HepG2 (cell line): ENCODE measurements at regions not wholly inside any gene's neighbourhood (a gene's known extent, or its start where the extent isn't known, plus 50 kb on each side); places are given as distances from the start of the nearest gene placed in this dataset.

Experiments
- MAF1 ChIP-seq: sonication (generic); formaldehyde crosslinking; IDR thresholded peaks from 2 replicates; pipeline ENCODE4 v1.5.0; 2020; ENCODE audit warnings: missing genetic modification reagents, borderline replicate concordance
- SMARCE1 ChIP-seq: fragments of 450-650 bp; IDR thresholded peaks from 2 replicates; pipeline ENCODE4 v1.6.1; 2017; ENCODE audit warnings: borderline replicate concordance
- TF ChIP-seq, protein P1 (sequence below): sonication (generic); formaldehyde crosslinking; conservative IDR thresholded peaks from 2 replicates; pipeline ENCODE4 v1.8.0; 2022; ENCODE audit warnings: mild to moderate bottlenecking, moderate library complexity, missing genetic modification reagents
- TF ChIP-seq, protein P2 (sequence below): sonication (generic); formaldehyde crosslinking; IDR thresholded peaks from 2 replicates; pipeline ENCODE4 v1.5.0; 2020; ENCODE audit warnings: mild to moderate bottlenecking, missing genetic modification reagents, moderate library complexity

DNA sequence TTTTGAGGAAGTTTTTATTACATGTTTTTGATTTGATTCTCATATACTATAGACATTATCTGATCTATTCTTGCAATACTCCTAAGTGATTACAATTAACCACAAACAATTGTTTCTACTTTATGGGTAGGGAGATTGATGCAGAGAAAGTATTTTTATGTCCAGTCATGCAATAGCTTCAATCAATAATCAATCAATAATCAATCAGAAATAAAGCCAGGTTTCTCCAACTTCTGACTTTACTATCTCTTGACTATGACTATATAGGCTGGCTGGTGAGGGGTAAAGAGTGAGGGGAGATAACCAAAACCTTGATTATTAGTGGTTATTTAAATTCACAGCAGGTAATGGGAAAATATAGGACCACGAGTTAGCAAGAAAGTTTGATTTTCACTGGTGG is 85.9 kb downstream of the HPGD start:
- TF ChIP-seq SMARCE1 (no peak), MAF1 (no peak)
- TF ChIP-seq, protein P1, sequence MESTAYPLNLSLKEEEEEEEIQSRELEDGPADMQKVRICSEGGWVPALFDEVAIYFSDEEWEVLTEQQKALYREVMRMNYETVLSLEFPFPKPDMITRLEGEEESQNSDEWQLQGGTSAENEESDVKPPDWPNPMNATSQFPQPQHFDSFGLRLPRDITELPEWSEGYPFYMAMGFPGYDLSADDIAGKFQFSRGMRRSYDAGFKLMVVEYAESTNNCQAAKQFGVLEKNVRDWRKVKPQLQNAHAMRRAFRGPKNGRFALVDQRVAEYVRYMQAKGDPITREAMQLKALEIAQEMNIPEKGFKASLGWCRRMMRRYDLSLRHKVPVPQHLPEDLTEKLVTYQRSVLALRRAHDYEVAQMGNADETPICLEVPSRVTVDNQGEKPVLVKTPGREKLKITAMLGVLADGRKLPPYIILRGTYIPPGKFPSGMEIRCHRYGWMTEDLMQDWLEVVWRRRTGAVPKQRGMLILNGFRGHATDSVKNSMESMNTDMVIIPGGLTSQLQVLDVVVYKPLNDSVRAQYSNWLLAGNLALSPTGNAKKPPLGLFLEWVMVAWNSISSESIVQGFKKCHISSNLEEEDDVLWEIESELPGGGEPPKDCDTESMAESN (CRISPR knock-in tag), result no peak
- TF ChIP-seq, protein P2, sequence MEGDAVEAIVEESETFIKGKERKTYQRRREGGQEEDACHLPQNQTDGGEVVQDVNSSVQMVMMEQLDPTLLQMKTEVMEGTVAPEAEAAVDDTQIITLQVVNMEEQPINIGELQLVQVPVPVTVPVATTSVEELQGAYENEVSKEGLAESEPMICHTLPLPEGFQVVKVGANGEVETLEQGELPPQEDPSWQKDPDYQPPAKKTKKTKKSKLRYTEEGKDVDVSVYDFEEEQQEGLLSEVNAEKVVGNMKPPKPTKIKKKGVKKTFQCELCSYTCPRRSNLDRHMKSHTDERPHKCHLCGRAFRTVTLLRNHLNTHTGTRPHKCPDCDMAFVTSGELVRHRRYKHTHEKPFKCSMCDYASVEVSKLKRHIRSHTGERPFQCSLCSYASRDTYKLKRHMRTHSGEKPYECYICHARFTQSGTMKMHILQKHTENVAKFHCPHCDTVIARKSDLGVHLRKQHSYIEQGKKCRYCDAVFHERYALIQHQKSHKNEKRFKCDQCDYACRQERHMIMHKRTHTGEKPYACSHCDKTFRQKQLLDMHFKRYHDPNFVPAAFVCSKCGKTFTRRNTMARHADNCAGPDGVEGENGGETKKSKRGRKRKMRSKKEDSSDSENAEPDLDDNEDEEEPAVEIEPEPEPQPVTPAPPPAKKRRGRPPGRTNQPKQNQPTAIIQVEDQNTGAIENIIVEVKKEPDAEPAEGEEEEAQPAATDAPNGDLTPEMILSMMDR (CRISPR knock-in tag), result no peak
